ENCODE measurements at regions not wholly inside any gene's neighbourhood (a gene's known extent, or its start where the extent isn't known, plus 50 kb on each side); places are given as distances from the start of the nearest gene placed in this dataset.

- DNase-seq (ENCODE audit: low read depth in 1 of 2, low spot score in 1 of 2), result no peak
- no peaks in the 10 kb centered on the region for H3K9me3 ChIP-seq (ENCODE audit: low read depth)
- peaks cover 8% of the 10 kb centered on the region for H3K4me1 ChIP-seq (ENCODE audit: low read depth)
- no peaks in the 10 kb centered on the region for H3K36me3 ChIP-seq
- no peaks in the 10 kb centered on the region for H3K27me3 ChIP-seq
- H3K27ac ChIP-seq, result no peak overlapping the region
- TF ChIP-seq, protein P1, sequence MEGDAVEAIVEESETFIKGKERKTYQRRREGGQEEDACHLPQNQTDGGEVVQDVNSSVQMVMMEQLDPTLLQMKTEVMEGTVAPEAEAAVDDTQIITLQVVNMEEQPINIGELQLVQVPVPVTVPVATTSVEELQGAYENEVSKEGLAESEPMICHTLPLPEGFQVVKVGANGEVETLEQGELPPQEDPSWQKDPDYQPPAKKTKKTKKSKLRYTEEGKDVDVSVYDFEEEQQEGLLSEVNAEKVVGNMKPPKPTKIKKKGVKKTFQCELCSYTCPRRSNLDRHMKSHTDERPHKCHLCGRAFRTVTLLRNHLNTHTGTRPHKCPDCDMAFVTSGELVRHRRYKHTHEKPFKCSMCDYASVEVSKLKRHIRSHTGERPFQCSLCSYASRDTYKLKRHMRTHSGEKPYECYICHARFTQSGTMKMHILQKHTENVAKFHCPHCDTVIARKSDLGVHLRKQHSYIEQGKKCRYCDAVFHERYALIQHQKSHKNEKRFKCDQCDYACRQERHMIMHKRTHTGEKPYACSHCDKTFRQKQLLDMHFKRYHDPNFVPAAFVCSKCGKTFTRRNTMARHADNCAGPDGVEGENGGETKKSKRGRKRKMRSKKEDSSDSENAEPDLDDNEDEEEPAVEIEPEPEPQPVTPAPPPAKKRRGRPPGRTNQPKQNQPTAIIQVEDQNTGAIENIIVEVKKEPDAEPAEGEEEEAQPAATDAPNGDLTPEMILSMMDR (IDR thresholded peaks at IDR 0.05; ENCODE audit: low read depth, low read length), result no peak
- H3K4me3 ChIP-seq, result no peak overlapping the region
Measured at GRCh38 chr2:12435430-12436222, 281.1 kb upstream of the TRIB2 start.

GRCh38 chr2:12436483-12436882 is 280.3 kb upstream of the TRIB2 start:
- peaks cover 8% of the 10 kb centered on the region for H3K4me1 ChIP-seq (ENCODE audit: low read depth)
- no peaks in the 10 kb centered on the region for H3K27me3 ChIP-seq
- no peak overlapping the region for H3K4me3 ChIP-seq
- no peaks in the 10 kb centered on the region for H3K36me3 ChIP-seq
- no peaks in the 10 kb centered on the region for H3K9me3 ChIP-seq (ENCODE audit: low read depth)
- TF ChIP-seq, protein P1 (IDR thresholded peaks at IDR 0.05; ENCODE audit: low read depth, low read length), result no peak
- no peak for DNase-seq (ENCODE audit: low read depth in 1 of 2, low spot score in 1 of 2)
- no peak overlapping the region for H3K27ac ChIP-seq

- DNase-seq (ENCODE audit: low read depth in 1 of 2, low spot score in 1 of 2), result no peak
Measured at GRCh38 chr2:12436935-12437561, 279.7 kb upstream of the TRIB2 start.

DNA sequence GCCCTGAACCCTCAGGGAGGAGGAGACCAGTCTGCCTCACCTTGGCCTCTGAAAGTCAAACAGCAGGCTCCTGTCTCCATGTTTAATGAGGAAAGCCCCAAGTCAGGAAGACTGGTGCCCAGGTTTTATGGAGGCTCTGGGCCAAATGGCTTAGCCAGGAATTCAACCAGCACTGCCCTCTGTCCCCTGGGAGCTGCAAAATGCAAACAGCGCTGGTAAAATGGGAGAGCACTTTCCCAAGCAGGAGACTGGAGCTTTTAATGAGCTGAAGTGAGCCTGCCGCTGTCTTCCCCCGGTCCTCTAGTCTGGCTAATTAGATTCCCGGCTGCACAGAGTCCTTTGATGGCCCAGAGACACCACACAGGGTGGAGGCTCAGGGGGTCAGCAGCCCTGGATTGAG is 276.0 kb upstream of the TRIB2 start:
- no peak overlapping the region for H3K4me3 ChIP-seq
- peaks cover 2% of the 10 kb centered on the region for H3K4me1 ChIP-seq (ENCODE audit: low read depth)
- no peaks in the 10 kb centered on the region for H3K9me3 ChIP-seq (ENCODE audit: low read depth)
- no peak overlapping the region for H3K27ac ChIP-seq
- H3K36me3 ChIP-seq, result no peaks in the 10 kb centered on the region
- H3K27me3 ChIP-seq, result no peaks in the 10 kb centered on the region
- no peak for DNase-seq (ENCODE audit: low read depth in 1 of 2, low spot score in 1 of 2)
- TF ChIP-seq, protein P1 (IDR thresholded peaks at IDR 0.05; ENCODE audit: low read depth, low read length), result no peak

More at GRCh38 chr2:12436935-12437561, 279.7 kb upstream of the TRIB2 start:
- H3K4me1 ChIP-seq (ENCODE audit: low read depth), result peaks cover 8% of the 10 kb centered on the region
- H3K27me3 ChIP-seq, result no peaks in the 10 kb centered on the region
- TF ChIP-seq, protein P1 (IDR thresholded peaks at IDR 0.05; ENCODE audit: low read depth, low read length), result no peak
- H3K4me3 ChIP-seq, result no peak overlapping the region
- no peak overlapping the region for H3K27ac ChIP-seq
- no peaks in the 10 kb centered on the region for H3K9me3 ChIP-seq (ENCODE audit: low read depth)
- H3K36me3 ChIP-seq, result no peaks in the 10 kb centered on the region

GRCh38 chr2:12441750-12442475 is 274.8 kb upstream of the TRIB2 start:
- DNase-seq (ENCODE audit: low read depth in 1 of 2, low spot score in 1 of 2), result no peak
- no peak overlapping the region for H3K27ac ChIP-seq
- H3K4me3 ChIP-seq, result no peak overlapping the region
- H3K9me3 ChIP-seq (ENCODE audit: low read depth), result no peaks in the 10 kb centered on the region
- no peaks in the 10 kb centered on the region for H3K27me3 ChIP-seq
- H3K36me3 ChIP-seq, result no peaks in the 10 kb centered on the region
- TF ChIP-seq, protein P1 (IDR thresholded peaks at IDR 0.05; ENCODE audit: low read depth, low read length), result no peak
- peaks cover 3% of the 10 kb centered on the region for H3K4me1 ChIP-seq (ENCODE audit: low read depth)

All from cardiac muscle cell (in vitro differentiated cells and primary cell).